KBM-7 (cell line): ENCODE measurements at regions not wholly inside any gene's neighbourhood (a gene's known extent, or its start where the extent isn't known, plus 50 kb on each side); places are given as distances from the start of the nearest gene placed in this dataset.
"Not testable (repeated sequence)": the region's sequence is repeated elsewhere in the genome, so short reads cannot be mapped to it uniquely, and the experiment has no call there.

Experiments
- DNase-seq: peaks from one replicate; pipeline ENCODE4 v3.0.0-alpha.2; 2015
- in situ Hi-C: fragments of 300-500 bp; cut with MboI; formaldehyde crosslinking; loops from 2 replicates; pipeline ENCODE4 v1.14.3; 2020; ENCODE audit warnings: low sequenced_read_pairs, low pct_unique_long_range_greater_than_20kb, mixed read lengths

GRCh38 chr4:170697045-170697444, 607.3 kb upstream of the AADAT start:
- in situ Hi-C loops = no loop called here
- DNase-seq = no peak

- in situ Hi-C loops = no loop called here
- no peak for DNase-seq
Observed at GRCh38 chr4:170691168-170691567, 601.4 kb upstream of the AADAT start.

- in situ Hi-C loops = no loop called here
- DNase-seq = no peak
Observed at GRCh38 chr4:170687751-170688150, 598.0 kb upstream of the AADAT start.

GRCh38 chr4:170685701-170686100, 595.9 kb upstream of the AADAT start:
- DNase-seq, in situ Hi-C loops: not testable (repeated sequence)

GRCh38 chr4:170682558-170683294, 593.0 kb upstream of the AADAT start:
- in situ Hi-C loops = no loop called here

GRCh38 chr4:170682087-170682486, 592.3 kb upstream of the AADAT start:
- in situ Hi-C loops = not testable (repeated sequence)

More at GRCh38 chr4:170682558-170683294, 593.0 kb upstream of the AADAT start:
- no peak for DNase-seq

GRCh38 chr4:170675568-170676262, 586.0 kb upstream of the AADAT start:
- DNase-seq = no peak
- in situ Hi-C loops = no loop called here

More at GRCh38 chr4:170682087-170682486, 592.3 kb upstream of the AADAT start:
- not testable (repeated sequence) for DNase-seq

GRCh38 chr4:170674176-170674575, 584.4 kb upstream of the AADAT start:
- DNase-seq = no peak
- in situ Hi-C loops = no loop called here

- in situ Hi-C loops = no loop called here
- no peak for DNase-seq
Observed at GRCh38 chr4:170672381-170672965, 582.7 kb upstream of the AADAT start.

GRCh38 chr4:170671171-170671570, 581.4 kb upstream of the AADAT start:
- in situ Hi-C loops = no loop called here
- no peak for DNase-seq

- in situ Hi-C loops = no loop called here
- DNase-seq = no peak
Observed at GRCh38 chr4:170667814-170668213, 578.1 kb upstream of the AADAT start.

- no peak for DNase-seq
- in situ Hi-C loops = no loop called here
Observed at GRCh38 chr4:170666909-170667308, 577.2 kb upstream of the AADAT start.

- DNase-seq = no peak
- in situ Hi-C loops = no loop called here
Observed at GRCh38 chr4:170662250-170662649, 572.5 kb upstream of the AADAT start.

- DNase-seq = no peak
- in situ Hi-C loops = no loop called here
Observed at GRCh38 chr4:170657761-170658160, 568.0 kb upstream of the AADAT start.

- no peak for DNase-seq
- in situ Hi-C loops = no loop called here
Observed at GRCh38 chr4:170656506-170656905, 566.8 kb upstream of the AADAT start.

GRCh38 chr4:170652571-170652970, 562.8 kb upstream of the AADAT start:
- in situ Hi-C loops = no loop called here
- no peak for DNase-seq

- in situ Hi-C loops = no loop called here
- DNase-seq = no peak
Observed at GRCh38 chr4:170651786-170652185, 562.0 kb upstream of the AADAT start.

GRCh38 chr4:170627418-170627817, 537.7 kb upstream of the AADAT start:
- in situ Hi-C loops = no loop called here
- no peak for DNase-seq

GRCh38 chr4:170623899-170624298, 534.1 kb upstream of the AADAT start:
- in situ Hi-C loops = no loop called here
- DNase-seq = no peak

- in situ Hi-C loops = no loop called here
- DNase-seq = no peak
Observed at GRCh38 chr4:170610434-170610833, 520.7 kb upstream of the AADAT start.
